Tongue (tissue), 2 donors: ENCODE measurements at regions not wholly inside any gene's neighbourhood (a gene's known extent, or its start where the extent isn't known, plus 50 kb on each side); places are given as distances from the start of the nearest gene placed in this dataset. TPM values are rescaled to one million over a fixed set of nuclear protein-coding genes. Genes with fewer than 3 reads are reported as not detected.
"Not testable (repeated sequence)": the region's sequence is repeated elsewhere in the genome, so short reads cannot be mapped to it uniquely, and the experiment has no call there.

Experiments used
- DNase-seq: peaks from one replicate; pipeline ENCODE4 v3.0.0-alpha.2; 2015
- small RNA-seq: library from RNA; depleted of rRNA; stranded (forward); fragments of <200 nt; gene quantifications from one replicate; pipeline ENCODE3, GENCODE V24; 2014; ENCODE audit warnings: low replicate concordance

DNA sequence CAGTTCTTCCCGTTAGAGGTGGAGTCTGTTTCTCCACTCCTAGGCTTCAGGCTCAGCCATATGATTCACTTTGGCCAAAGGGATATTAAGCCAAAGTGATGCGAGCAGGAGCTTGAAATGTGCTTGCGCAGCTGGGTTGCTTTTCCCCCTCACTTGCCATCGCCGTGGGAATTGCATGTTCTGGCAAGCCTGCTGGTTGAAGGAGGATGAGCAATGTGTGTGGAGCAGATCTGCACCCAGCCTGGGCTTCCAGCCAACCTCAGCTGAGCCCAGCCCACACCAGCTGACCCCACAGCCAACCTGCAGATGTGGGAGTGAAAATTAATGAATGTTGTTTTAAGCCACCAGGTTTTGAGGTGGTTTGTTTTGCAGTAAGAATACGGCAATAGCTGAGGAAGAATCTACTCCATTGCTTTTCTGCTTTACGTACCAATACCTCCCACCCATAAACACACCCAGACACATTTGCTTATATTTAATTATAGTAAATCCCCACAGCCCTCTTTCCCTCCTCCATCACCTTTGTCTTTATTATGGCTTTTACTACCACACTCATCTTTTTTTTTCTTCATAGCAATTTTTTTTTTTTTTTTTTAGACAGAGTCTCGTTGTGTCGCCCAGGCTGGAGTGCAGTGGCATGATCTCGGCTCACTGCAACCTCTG lies 132.8 kb upstream of the FUNDC1 start:
- DNase-seq, result peak; percentile 80

DNA sequence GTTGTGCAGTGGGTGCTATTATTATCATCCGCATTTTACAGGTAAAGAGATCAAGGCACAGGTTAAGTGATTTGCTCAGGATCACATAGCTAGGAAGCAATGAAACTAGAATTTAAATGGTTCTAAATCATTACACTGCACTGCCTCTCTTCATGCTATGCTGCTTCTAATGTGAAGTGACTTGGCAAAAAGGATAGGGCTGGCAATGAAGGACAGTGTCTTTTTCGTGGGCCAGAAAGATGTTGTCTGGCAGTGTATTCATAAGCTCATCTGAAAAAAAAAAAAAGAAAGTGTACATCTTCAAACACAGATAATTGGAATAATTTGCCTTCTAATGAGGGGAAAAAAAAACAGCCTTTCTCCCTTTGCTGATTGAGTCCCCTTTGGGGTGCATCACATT lies 132.2 kb upstream of the FUNDC1 start:
- peak; percentile 0 for DNase-seq

DNA sequence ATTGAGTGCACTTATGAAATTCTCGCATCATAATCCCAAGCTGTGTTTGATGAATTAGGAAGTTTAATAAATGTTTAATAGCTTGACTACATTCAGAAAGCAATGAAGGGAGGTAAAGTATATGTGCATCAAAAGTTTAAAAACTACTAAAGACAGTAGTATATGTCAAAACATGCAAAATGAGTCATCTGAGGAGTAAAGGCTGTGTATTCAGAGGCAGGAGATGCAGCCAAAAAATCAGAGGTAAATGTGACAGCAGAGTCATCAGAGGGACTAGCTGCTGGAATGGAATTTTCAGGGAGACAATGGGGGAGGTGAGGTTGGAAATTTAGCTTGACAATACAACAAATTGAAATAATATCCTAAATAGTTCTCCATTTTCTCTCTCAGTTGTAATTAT lies 127.0 kb upstream of the FUNDC1 start:
- DNase-seq, result no peak

DNA sequence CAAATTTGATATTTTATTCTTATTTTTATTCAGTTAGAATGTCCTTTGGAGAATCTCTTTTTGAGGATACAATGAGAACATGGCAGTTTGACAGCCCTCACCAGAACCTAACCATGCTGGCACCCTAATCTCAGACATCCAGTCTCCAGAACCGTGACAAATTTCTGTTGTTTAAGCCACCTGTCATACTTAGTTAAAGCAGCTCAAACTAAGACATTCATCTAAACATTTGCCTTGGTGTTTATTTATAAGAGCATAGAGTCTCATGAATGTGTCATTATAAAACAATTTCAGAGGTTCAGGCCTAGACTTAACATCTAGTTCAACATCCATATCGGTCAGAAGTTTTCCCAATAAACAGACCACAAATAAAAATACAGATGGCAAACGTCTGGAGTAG lies 125.1 kb upstream of the FUNDC1 start:
- DNase-seq, result no peak

DNA sequence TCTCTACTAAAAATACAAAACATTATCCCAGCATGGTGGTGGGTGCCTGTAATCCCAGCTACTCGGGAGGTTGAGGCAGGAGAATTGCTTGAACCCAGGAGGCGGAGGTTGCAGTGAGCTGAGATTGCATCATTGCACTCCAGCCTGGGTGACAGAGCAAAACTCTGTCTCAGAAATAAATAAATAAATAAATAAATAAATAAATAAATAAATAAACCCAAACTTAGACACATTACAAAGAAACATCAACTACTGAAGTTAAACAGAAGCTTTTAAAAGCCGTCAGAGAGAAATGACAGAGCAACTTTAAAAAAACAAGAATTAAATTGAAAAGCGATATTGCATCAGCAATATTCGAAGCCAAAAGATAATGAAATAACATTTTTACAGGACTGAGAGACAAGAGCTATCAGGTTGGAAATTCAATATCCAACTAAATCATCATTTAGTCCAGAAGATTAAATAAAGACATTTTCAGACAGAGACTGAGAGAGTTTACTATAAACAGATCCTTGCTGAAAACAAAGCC lies 115.1 kb upstream of the FUNDC1 start:
- not testable (repeated sequence) for DNase-seq

DNA sequence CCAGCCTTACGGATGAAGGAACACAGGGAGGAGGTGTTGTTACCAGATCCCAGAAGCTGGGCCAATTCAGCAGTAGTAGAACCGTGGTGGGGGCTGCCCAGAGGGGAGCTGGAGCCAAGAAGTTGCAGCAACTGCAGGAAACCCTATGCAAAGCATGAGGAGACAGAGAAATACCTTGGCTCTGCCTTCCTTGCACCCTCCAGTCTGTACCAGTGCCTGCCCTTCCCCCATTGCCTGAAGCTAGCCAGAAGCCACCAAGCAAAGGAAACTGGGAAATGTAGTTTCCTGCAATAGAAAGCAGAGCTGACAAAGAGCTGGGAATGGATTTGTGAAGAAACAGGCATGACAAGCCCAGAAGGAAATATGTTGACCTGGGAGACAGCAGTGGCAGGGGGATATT lies 108.7 kb upstream of the FUNDC1 start:
- peak; percentile 1 for DNase-seq

DNA sequence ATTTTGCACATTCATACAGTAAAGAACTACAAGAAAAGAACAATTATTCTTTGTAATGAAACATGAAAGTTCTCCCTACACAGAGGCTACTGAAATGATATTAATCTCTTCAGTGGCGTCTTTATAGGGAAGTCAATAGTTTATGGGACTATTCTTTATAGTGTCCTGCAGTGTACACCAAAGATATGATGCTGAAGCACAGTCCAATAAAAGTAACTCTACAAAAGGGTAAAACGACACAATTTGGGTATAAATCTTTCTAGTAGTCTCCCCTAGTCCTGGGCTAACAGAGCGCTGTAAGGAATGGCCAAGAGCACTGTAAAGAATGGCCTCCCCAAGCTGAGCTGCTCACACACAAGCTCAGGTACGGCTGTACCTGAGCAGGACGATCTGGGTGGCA lies 101.1 kb upstream of the FUNDC1 start:
- DNase-seq, result no peak

DNA sequence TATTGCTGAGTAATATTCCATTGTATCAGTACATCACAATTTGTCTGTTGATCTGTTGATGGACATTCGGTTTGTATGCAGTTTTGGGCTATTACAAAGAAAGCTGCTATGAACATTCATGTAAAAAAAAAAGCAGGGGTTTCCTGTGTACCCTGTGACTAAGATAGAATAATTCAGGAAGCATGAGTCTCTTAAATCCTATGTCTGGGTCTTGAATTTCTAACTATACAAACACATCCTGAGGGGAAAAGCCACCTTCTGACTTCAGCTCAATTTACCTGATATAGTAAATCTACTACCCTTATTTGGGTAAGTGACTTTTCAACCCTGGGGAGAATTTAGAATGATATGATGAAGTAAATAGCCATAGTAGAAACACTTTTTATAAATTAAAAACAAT lies 94.6 kb upstream of the FUNDC1 start:
- DNase-seq, result no peak

DNA sequence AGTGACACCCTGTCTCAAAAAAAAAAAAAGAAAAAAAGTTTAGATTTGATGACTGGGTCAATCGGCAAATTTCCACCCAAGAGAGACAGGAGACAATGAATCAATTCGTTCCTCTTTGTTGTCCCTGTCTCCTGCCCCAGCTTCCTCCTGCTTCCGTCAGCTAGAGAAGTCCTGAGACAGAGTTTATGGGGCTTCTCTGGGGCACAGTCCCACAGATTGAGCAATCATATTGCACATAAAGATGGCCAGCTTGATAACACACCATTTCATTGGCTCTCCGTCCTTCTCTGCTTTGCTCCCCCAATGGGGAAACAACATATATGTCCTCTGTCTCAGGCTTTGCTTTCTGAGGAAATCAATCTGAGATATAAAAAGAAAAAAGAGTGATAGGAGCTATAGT lies 78.4 kb upstream of the FUNDC1 start:
- no peak for DNase-seq

DNA sequence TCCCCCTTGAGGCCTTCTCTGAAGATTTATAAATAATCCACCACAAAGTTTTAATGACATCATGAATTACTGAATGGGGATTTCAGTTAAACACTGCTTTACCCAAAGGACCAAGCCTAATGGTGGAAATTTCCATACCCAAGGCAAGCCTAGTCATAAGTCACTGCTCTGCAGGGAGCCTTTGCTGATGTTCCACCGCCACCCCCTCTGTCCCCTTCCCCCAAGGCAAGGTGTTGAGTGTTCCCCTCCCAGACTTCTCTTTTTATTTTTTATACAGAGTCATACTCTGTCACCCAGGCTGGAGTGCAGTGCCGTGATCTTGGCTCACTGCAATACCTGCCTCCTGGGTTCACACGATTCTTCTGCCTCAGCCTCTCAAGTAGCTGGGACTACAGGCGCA lies 76.4 kb upstream of the FUNDC1 start:
- DNase-seq, result no peak

DNA sequence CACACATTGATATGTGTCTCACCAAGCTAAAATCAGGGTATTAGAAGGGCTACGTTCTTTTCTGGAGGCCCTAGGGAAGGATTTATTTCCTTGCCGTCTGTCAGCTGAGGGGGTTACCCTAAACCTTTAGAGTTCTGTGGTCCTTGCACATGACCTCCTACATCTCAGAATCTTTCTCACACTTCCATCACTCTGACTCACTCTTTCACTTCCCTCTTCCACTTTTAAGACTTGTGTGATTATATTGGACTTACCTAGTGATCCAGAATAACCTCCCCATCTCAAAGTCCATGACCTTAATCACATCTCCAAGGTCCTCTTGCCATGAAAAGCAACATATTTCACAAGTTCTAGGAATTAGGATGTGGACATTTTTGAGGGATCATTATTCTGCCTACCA lies 53.6 kb upstream of the FUNDC1 start:
- no peak for DNase-seq

Small RNAs in the stretch of these regions (small RNA-seq; reads per million reads assigned to genes)
- not detected for gene RN7SL291P
